Gastrocnemius medialis (tissue), 4 donors: ENCODE measurements at regions not wholly inside any gene's neighbourhood (a gene's known extent, or its start where the extent isn't known, plus 50 kb on each side); places are given as distances from the start of the nearest gene placed in this dataset.

Experiments
- POLR2A ChIP-seq, 2 donors: fragments of 450-650 bp; IDR thresholded peaks; one replicate each; pipeline ENCODE4 v1.6.1; 2017; ENCODE audit warnings: antibody characterized with exemption in 2 of 2, mild to moderate bottlenecking in 2 of 2, moderate library complexity in 2 of 2
- TF ChIP-seq, protein P1 (sequence below), 5 experiments: fragments of 450-650 bp in 3 of 5; fragments of 200-600 bp in 2 of 5; sonication (generic) in 2 of 5; IDR thresholded peaks in 4 of 5; conservative IDR thresholded peaks in 1 of 5; 1 replicate in 4 of 5; 2 replicates in 1 of 5; pipeline ENCODE4 v1.5.1; 2016 to 2019; ENCODE audit warnings: antibody characterized with exemption in 5 of 5, mild to moderate bottlenecking in 3 of 5, moderate library complexity in 3 of 5

DNA sequence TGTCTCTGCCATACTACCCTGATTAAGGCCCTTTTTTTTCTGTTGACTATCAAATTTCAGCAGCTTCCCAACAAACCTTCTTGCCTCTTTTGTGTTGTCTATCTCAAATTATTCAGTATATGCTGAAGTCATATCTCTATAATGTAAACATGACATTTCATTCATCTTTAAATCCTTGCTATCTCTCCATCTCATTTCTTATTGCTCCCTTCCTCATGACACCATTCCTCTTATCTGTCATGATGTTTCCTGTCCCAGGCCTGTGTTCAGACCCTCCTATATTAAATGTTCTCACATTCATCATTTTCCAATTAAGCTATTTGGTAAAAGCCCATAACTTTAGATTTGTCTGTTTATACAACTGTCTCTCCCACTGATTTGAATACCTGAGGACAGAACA, 482.6 kb downstream of the EPM2A start:
- TF ChIP-seq, protein P1, sequence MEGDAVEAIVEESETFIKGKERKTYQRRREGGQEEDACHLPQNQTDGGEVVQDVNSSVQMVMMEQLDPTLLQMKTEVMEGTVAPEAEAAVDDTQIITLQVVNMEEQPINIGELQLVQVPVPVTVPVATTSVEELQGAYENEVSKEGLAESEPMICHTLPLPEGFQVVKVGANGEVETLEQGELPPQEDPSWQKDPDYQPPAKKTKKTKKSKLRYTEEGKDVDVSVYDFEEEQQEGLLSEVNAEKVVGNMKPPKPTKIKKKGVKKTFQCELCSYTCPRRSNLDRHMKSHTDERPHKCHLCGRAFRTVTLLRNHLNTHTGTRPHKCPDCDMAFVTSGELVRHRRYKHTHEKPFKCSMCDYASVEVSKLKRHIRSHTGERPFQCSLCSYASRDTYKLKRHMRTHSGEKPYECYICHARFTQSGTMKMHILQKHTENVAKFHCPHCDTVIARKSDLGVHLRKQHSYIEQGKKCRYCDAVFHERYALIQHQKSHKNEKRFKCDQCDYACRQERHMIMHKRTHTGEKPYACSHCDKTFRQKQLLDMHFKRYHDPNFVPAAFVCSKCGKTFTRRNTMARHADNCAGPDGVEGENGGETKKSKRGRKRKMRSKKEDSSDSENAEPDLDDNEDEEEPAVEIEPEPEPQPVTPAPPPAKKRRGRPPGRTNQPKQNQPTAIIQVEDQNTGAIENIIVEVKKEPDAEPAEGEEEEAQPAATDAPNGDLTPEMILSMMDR (IDR thresholded peaks at IDR 0.05 in 4 of 5, conservative IDR thresholded peaks at IDR 0.05 in 1 of 5): no peak
- no peak for TF ChIP-seq POLR2A (IDR thresholded peaks at IDR 0.05)
